ENCODE measurements at regions not wholly inside any gene's neighbourhood (a gene's known extent, or its start where the extent isn't known, plus 50 kb on each side); places are given as distances from the start of the nearest gene placed in this dataset.
A peak's percentile ranks its signal among the peaks of the same experiment; 100 is the strongest.

DNA sequence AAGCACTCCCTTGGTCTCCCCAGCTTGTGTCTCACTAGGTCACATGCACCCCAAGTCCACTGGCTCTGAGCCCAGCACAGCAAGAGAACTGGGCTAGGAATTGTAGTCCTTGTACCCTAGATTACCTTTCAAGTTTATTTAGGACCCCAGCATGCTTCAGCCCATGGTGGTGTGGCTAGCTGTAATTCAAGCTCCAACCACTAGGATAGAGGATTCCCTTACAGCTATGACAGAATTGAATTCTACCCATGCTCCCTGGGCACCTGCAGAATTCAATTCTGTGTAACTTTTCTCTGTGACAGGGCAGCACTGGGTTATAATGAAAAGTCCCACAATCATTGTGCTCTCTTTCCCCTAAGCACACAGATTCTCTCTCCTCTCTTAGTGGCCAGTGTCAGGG, 253.8 kb upstream of the DMD start:
- no peak for DNase-seq (ENCODE audit: low read depth in 1 of 2, low spot score in 1 of 2)

DNA sequence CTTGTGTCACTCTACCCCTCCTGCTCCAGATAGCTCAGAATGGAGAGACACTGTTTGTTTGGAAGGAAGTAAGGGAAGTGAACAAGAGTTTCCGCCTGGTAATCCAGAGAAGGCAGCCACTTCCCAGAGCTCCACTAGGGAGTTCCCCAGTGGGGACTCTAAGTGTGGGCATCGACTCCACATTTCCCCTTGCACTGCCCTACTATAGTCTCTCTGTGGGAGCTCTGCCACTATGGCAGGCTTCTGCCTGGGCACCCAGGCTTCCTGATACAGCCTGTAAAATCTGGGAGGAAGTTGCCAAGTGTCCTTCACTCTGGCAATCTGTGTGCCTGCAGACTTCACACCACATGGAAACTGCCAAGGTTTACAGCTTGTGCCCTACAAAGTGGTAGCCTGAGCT, 245.8 kb upstream of the DMD start:
- no peak for DNase-seq (ENCODE audit: low read depth in 1 of 2, low spot score in 1 of 2)

DNA sequence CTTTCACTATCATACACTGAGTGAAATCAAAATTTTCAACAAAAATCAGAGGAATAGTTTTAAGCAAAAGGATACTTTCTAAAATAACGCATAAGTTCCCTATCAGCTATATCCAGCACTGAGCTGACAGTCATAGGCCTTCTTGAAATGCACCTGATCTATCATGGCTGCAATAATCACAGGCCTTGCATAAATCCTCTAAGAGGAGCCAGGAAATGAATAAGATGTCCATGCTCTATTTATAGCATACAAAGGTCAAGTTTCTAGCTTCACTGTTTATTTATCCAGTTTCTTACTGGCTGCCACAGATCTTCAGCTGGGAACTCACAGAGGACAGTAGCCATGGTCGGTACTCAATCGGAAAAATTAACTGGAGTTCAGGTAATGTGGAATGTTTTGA, 235.9 kb upstream of the DMD start:
- DNase-seq (ENCODE audit: low read depth in 1 of 2, low spot score in 1 of 2): no peak

DNA sequence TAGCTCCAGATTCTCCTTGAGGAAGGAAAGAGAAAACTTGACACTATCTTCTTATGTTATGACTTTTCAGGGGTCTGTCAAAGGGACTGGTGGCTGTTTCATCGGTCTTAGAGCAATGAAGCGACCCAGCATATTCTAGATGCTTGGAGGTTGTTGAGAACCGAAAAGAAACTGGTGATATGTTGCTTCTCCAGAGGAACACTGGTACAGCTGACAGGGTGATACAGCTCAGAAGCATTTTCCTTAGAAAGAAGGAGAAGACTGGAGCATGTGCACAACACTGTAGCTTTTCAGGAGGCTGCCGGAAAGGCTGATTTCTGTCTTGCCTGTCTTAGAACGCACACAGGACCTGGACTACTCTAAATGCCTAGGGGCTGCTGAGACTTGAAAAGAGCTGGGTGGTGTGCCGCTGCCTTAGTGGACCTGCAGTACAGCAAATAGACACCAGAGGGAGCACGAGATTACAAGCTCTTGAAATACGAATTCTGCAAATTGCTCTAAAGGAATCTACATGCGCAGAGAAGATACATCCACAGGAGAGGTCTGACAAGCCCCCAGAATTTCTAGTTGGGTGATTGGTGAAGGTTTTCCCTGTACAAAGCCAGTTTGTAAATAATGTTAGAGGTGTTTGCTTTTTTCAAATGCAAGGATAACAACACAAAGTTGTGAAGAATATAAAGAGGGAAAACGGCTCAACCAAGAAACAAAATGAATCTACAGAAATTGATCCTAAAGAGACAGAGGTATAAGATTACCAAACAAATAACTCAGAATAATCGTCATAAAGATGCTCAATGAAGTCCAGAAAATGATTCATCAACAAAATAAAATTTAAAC, 223.1 kb upstream of the DMD start:
- peak in 1 of 2 donors; percentile 13 for DNase-seq (ENCODE audit: low read depth in 1 of 2, low spot score in 1 of 2)

DNA sequence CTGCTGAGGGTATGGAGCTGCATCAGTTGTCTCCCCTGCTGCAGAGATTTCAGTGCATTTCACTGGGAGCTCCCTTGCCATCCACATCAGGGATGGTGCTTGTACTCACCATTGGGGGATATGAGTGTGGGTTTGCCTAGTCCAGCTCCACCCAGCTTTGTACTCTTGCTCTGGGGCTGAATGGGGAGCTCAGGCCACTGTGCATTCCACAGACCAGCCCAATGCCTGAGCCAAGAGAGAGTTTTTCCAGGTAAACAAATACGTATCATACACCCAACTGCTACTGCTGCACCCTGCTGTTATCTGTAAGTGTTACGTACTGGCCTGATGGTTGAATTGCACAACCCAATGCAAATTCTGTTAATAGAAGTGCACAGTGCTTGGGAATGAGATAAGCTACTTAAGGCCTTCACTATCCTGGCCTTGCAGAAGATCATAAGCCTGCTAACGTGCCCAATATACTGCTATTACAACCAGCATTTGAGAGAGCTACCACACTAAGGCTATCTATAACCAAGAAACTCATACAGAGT, 205.0 kb upstream of the DMD start:
- no peak for DNase-seq (ENCODE audit: low read depth in 1 of 2, low spot score in 1 of 2)

DNA sequence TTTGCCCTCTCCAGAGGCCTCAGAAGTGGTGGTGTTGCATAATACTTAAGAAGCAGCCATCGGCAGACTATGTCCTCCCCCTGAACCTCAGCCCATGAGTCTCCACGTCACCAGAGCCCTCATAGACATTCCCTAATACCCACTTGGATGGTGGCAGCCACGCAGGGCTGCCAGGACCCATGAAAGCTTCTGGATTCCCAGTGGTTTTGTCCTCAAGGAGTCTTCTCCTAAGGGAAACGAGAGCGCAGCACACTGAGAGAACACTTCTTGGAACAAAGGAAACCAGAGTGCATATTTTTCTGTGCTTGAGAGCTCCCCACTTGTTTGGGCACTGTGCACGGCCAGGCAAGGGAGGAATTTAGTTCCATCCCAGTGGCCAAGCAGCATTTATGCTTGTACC, 204.1 kb upstream of the DMD start:
- no peak for DNase-seq (ENCODE audit: low read depth in 1 of 2, low spot score in 1 of 2)

DNA sequence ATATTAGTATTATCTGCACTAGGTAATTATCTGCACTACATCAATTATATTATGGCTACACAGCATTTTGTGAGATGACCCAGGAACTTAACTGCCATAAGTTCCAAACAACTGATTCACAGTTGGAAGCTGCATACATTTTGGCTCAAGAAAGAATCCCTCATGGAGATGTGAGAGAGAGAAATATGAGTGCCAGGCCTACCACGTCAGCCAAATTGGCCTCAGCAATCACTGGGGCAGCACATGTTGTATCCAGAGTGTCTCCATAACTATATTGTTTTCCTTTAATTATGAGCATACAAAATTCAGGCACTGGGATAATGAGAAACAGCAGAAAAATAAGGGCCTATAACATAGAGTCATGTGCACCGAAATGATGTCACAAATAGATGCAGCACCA, 174.2 kb upstream of the DMD start:
- DNase-seq (ENCODE audit: low read depth in 1 of 2, low spot score in 1 of 2): no peak

DNA sequence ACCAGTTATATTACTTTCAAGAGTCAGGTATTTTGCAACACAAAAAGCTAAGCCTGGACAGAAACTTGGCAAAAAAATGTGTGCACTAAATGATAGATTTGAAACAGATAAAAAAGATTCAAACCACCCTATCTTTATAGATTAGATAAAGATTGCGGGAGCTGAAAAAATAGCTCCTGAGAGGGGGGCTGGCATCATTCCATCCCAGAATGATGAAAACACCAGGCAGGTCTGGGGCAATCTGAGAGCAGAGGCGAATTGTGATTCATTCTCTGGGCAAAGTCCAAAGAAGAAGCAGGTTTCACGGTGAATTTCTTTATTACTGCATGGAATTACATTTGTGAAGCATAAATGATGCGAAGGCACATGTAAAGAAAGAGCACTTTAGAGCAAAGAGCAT, 168.5 kb upstream of the DMD start:
- DNase-seq (ENCODE audit: low read depth in 1 of 2, low spot score in 1 of 2): no peak

DNA sequence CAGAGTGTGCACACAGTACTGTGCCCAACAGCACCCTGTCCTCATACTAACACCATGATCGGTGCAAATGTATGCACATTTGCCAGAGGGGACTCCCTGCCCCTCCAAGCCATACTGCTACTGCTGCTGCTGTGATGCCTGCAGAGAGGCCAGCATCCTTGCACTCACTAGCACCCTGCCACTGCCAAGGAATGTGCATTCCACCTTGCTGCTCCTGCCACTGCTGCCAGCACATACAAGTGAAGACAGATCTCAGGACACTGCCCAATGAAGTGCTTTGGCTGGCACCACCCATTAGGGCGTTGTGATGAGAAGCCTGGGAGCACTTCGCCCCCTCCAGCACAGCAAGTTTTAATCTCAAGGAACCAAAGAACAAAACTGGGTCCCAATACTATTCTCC, 146.3 kb upstream of the DMD start:
- DNase-seq (ENCODE audit: low read depth in 1 of 2, low spot score in 1 of 2): no peak

DNA sequence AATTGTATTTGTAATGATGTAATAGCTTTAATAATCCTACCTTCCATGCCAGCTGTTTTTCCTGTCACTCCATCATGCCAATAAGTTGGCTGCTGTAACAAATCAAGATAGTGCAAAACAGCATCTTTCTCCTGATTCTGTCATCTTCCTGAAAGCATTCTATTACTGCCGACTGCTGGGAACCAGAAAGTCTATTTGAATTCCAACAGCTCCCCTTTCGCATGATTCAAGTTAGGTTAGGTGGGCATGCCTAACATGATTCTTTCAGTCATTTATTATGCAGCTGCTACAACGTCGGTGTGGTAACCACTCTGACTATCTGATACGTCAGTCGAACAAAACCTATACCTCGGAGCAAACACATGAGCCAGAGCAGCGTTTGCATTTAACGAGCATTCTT, 127.9 kb upstream of the DMD start:
- DNase-seq (ENCODE audit: low read depth in 1 of 2, low spot score in 1 of 2): no peak

DNA sequence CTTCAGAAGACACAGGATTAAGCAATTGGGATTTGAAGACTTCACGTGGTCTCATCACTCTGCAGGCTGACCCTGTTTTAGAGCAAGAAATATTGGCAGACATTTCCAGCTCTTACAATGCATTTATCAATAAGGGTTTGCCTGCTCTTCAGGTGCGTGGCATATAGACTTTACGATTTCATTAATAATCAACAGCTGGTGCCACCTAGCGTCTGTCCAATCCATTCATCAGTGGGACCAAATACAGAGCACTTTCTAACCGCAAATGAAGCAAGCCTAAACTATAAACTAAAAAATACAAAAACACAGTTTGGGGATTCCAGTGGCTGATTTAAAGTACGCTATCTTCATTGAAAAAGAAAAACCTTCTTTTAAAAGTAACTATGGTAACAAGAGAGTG, 125.4 kb upstream of the DMD start:
- DNase-seq (ENCODE audit: low read depth in 1 of 2, low spot score in 1 of 2): no peak

DNA sequence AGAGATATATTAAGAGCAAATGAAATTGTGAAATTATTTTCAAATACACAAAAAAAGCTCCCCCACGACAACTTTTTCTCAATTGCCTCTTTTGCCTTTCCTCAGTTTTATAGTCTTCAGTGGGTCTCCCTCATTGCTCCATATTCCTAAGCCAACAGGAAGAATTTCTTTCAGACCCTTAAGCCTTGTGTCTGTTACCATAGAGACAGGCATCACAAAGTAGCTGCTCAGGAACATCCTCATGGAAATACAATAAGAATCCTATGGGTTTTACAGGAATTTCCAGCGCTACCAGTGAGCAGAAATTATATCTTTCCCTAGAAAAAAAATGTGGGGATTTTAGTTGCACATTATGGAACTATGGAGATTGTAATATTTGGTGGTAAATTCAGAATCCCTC, 121.9 kb upstream of the DMD start:
- DNase-seq (ENCODE audit: low read depth in 1 of 2, low spot score in 1 of 2): no peak

DNA sequence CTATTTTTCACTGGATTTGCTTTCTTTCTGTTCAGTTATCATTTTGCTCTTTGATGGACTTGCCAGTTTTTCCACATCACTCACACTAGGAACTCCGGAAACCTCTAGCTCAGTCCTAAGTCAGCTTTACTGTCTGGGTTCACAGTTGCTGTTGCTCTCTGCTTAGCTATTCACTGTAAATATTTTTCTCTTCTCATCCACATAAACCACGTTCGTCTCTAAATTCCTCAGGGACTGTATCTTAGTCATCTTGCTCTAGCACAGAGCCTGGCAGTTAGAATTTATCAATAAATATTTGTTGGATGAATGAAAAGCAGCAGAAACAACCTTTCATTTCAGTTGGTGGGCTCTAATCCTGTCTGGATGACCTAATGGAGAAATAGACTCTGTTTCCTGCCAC, 119.4 kb upstream of the DMD start:
- no peak for DNase-seq (ENCODE audit: low read depth in 1 of 2, low spot score in 1 of 2)

DNA sequence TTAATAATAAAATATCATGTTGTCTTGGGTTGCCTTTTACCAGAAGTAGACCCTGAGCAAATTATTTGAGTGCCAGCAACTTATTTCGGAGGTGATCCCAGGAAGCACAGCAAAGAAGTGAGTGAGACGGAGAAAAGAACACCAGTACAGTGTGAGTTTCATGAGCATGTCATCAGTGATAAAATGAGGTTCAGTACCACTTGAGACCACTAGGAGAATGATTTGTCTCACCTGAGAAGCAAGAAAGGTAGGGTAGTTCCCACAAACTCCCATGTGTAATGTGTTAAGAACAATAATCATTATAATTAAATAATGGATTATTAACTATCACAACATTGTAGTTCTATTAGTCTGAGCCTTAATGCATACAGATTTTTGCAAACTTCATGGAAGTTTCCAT, 112.8 kb upstream of the DMD start:
- no peak for DNase-seq (ENCODE audit: low read depth in 1 of 2, low spot score in 1 of 2)

DNA sequence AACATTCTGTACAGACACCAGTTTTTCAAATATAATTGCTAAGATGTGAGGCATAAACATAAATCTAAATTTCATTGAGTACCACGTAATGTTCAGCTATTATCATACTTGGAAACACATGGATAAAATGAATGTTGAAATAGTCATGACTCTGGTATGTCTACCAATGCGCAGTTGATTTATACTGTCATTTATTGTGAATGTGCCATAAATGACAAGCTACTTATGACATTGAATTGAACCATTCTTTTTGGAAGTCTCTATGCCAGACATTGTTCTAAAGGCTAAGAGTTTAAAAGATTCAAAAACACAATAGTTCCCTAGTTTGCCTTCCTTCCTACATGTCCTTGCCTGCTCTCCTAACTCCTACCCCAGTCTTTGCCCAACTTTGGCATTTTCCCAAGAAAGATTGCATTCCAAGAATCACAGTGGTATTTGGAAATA, 96.6 kb upstream of the DMD start:
- no peak for DNase-seq (ENCODE audit: low read depth in 1 of 2, low spot score in 1 of 2)

DNA sequence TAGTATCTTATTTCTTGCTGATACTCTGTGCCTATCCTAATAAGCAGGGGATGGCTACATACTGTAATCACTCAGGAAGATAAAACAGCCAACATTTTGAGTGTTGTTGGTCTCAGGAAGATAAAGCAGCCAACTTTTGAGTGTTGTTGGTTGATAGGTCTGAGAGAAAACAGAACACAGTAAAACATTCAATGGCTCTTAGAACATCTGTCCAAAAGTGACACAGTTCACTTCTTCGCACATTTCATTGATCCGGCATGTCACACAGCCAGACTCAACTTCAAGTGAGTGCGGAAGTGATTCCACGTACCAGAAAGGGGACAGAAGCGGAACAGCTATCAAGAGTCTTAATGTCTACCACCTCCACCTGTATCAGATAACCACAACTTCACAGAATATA, 87.3 kb upstream of the DMD start:
- no peak for DNase-seq (ENCODE audit: low read depth in 1 of 2, low spot score in 1 of 2)

DNA sequence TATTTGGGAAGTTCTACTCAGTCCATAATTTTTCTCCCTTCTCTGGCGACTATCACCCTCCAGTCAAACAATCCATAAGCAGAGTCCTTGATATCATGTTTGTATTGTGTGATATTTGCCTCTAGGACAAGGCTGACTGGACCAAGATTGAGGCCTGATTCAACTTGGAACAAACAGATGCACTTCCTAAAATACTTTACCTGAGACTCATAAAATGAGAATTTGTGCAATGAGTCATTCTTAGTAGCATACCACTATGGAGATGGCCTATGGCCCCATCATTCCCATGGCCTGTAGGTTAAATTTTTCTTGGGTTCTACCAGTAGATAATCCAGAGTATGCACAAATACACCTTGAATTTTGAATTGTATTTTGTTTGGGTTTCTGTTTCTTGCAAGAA, 74.2 kb upstream of the DMD start:
- DNase-seq (ENCODE audit: low read depth in 1 of 2, low spot score in 1 of 2): no peak

DNA sequence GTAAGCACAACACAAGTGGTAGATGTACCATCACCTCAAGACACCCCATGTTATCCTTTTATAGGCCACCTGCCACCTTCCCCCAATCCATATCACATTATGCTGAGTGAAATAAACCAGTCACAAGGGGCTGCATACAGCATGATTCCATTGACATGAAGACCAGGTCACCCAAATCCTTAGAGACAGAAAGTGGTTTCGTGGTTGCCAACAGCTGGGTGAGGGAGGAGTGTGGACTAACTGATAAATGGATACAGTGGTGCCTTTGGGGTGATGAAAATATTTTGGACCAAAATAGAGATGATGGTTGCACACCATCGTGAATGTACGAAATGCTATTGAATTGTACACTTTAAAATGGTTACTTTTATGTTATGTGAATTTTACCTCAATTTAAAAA, 65.7 kb upstream of the DMD start:
- no peak for DNase-seq (ENCODE audit: low read depth in 1 of 2, low spot score in 1 of 2)

DNA sequence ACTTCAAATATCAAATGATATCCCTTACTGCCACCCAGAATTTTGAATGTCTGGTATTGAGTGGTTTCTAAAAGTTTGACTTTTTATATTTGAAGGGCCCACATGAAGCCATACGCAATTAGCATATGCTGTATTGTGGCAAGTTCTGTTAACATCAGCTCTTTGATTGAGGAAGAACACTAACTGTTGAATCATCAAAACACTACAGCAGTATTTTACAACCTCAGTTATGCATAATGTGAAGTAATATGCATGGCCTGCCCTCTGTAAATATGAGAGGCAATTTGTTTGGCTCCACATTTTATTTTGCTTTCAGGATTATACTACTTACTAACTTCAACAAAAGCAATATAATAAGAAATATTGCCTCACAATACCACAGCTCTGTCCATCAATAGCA, 62.2 kb upstream of the DMD start:
- no peak for DNase-seq (ENCODE audit: low read depth in 1 of 2, low spot score in 1 of 2)

DNA sequence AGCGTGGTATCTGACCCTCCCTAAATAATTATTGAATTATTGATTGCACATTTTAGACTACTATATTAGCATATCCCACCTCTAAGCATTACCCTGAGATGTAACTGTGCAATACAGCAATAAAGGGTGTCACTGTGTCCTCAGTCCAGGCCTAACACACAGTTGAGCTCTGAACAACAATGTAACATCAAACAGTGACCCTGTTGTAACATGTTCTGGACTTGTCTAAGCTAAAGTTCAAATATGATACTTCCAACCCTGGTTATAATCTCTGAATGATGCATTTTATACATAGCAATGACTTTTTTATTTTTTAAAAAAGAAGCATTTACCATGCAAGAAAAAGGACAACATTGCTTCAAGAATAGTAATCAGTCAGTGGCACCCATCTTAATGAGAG, 61.6 kb upstream of the DMD start:
- no peak for DNase-seq (ENCODE audit: low read depth in 1 of 2, low spot score in 1 of 2)
